GM18870 (cell line): ENCODE measurements at regions not wholly inside any gene's neighbourhood (a gene's known extent, or its start where the extent isn't known, plus 50 kb on each side); places are given as distances from the start of the nearest gene placed in this dataset.

ENCODE experiments used
- ATAC-seq: cut with Tn5 transposase; IDR thresholded peaks from one replicate; pipeline ENCODE4 v1.9.1; 2021; ENCODE audit warnings: moderate library complexity; ENCODE audit not compliant: unreplicated experiment

DNA sequence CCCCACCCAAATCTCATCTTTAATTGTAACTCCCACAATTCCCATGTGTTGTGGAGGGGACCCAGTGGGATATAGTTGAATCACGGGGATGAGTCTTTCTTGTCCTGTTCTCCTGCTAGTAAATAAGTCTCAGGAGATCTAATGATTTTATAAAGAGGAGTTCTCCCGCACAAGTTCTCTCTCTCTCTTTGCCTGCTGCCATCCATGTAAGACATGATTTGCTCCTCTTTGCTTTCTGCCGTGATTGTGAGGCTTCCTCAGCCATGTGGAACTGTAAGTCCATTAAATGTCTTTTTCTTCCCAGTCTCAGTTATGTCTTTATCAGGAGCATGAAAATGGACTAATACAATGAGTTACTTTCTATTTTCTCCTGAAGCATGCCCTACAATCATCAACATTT lies 1158.5 kb downstream of the CDH18 start:
- no peak for ATAC-seq

GRCh38 chr5:18850216-18850615 lies 1137.8 kb downstream of the CDH18 start:
- no peak for ATAC-seq

- no peak for ATAC-seq
These were observed 1115.0 kb downstream of the CDH18 start for GRCh38 chr5:18872978-18873377.

GRCh38 chr5:18876565-18876964 lies 1111.4 kb downstream of the CDH18 start:
- no peak for ATAC-seq

GRCh38 chr5:18881615-18882014 lies 1106.4 kb downstream of the CDH18 start:
- ATAC-seq, result no peak

DNA sequence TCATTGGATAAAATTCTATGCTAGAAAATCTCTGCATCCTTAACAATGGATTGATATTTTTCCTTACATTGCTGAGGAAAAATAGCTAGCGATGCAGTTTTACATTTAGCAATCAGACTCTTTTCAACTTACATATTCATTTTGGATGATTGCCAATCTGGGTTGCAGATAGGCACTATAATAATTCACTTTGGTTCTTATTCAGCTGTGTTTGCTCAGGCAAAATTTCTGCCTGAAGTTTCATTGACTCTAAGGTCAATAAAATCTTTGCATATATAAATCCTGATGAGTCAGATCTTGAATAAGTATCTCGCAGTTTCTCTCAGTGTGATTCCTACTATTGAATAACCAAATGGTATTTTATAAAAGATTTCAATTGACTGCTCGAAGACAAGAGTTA lies 1105.8 kb downstream of the CDH18 start:
- ATAC-seq, result no peak

- ATAC-seq, result no peak
These were observed 1099.2 kb downstream of the CDH18 start for GRCh38 chr5:18888821-18889220.

GRCh38 chr5:18900644-18901043 lies 1087.4 kb downstream of the CDH18 start:
- ATAC-seq, result no peak

DNA sequence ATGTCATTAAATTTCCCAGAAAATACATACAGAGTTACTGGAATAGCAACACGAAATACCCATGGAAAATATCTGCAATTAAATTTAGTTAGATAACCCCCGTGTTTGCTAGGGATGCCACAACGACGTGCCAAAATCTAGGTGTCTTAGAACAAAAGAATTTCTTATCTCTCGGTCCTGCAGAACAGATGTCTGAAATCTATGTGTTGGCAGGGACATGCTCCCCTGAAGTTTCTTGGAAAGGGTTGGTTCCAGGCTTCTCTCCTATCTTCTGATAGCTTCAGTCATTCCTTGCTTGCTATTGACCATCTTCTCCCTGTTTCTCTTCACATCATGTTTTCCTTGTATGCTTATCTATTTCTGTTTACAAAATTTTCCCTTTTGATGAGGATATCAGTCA lies 1067.0 kb downstream of the CDH18 start:
- no peak for ATAC-seq

- no peak for ATAC-seq
These were observed 1055.9 kb downstream of the CDH18 start for GRCh38 chr5:18932081-18932480.

DNA sequence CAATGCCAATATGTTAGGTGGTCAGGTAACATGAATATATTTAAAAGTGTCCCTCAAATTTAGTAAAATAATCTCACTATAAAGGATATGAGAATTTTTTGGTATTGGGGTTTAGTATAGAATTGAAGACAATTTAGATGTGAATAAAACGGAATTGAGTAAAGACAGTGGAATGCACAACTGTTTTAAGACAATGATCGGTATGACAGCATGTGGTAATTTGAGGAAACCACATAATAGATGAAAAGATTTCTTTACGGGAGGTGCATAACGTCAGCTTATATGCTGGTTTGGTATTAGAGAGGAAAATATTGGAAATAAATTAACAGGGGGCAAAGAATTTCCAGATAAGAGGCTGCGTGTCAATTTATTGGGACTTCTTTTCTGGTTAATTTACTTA lies 1043.2 kb downstream of the CDH18 start:
- ATAC-seq, result no peak

- no peak for ATAC-seq
These were observed 1033.8 kb downstream of the CDH18 start for GRCh38 chr5:18954239-18954638.

DNA sequence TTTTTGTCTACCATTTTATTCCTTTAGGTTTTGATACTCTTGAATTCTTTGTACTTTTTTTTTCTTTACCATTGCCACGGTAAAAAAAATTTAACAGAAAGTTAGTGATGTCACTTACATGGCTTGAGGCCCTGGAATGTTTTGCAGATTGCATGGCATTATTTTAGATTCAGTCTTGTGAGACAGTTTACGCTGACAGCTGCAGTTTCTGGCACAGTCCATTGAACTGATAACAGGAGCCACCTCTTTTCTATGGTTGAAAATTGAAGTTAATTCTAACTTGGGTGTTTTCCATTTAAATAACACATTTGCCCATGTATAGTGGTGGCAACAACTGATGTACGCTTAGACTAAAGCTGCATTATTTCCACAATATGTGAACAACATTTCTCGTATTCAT lies 1028.5 kb downstream of the CDH18 start:
- ATAC-seq, result no peak

DNA sequence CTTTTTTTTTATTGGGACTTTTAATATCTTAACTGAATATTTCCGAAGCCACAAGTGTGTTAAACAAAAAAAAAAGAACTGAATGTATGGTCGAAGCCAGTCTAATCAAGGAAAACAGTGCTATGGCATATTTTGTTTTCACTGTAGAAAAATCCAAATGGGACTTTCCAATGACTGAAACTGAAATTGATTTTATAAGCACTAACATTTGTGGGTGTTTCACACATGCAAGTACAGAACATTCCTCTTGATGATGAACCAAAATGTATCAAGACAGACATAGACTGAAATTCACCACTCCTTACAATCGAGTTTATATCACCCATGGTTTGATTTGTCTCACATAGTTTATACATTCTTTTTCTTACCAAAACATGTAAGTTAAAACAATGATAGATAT lies 1026.8 kb downstream of the CDH18 start:
- ATAC-seq, result no peak

DNA sequence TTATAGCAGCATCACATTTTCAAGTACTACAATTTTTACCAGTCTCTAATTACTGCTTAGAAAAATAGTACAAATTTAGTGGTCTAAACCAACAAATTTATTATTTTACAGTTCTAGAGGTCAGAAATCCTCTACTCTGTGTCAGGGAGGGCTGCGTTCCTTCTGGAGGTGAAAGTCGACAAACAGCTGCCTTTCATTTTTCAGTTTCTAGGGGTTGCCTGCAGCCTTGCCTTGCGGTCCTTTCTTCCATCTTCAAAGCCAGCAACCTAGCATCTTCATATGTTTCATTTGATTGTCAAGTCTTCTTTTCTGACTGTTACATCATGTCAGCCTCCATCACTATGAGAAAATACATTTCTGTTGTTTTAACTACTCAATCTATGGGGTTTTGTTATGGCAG lies 1022.1 kb downstream of the CDH18 start:
- no peak for ATAC-seq

DNA sequence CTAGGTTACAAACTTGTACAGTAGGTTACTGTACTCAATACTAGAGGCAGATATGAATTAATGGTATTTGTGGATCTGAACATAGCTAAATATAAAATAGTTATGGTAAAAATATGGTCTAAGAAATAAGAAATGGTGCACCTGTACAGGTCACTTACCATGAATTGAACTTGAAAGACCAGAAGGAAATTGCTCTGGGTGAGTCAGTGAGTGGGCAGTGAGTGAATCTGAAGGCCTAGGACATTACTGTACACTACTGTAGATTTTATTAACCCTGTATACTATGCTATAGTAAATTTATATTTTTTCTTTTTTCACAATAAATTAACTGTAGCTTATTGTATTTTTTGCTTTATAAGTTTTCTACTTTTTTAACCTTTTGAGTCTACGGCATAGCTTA lies 1020.4 kb downstream of the CDH18 start:
- ATAC-seq, result no peak

DNA sequence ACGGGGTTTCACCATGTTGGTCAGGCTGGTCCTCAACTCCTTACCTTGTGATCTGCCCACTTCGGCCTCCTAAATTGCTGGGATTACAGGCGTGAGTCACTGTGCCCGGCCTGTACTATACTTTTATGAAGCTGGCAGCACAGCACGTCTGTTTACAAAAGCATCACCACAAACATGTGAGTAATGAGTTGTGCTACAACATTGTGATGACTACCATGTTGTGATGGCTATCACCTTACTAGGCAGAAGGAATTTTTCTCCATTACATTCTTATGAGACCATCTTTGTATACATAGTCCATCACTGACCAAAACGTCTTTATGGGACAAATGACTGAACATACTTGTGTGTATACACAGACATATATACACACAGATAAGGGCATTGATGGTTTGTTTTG lies 1019.0 kb downstream of the CDH18 start:
- no peak for ATAC-seq

DNA sequence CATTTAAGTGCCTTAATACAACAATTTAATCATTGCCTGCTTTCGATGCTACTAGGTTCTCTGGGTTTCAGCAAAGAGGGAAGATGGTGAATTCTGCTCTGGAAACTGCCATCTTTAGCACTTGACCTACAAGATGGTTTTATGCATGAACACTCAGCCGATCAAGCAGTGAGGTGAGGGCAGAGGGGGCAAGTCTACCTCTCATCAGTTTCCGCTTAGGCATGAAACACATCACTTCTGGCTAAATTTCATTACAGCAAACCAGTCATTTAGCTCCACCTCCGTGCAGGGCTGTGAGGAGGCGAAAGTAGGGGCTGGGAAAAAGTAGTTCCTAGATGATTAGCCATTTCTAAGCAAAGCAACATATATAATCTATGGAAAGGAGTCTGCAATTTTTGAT lies 1018.0 kb downstream of the CDH18 start:
- ATAC-seq, result no peak

GRCh38 chr5:18972177-18972576 lies 1015.8 kb downstream of the CDH18 start:
- no peak for ATAC-seq

DNA sequence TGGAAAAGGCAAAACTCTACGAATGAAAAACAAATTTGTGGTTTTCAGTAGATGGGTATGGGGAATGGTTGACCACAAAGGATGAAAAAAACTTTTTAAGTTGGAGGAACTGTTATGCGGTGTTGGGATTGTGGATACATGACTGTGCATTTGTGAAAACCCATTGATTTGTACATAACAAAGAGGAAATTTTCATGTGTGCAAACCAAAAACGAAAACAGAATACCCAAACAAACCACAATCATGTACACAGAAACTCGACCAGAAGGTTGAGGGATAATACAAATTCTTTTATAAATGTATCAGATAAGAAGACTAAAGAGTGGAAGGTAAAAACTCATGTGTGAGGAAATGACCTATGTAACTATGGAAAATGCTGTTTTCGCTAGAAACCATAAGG lies 1012.4 kb downstream of the CDH18 start:
- no peak for ATAC-seq

- no peak for ATAC-seq
These were observed 1010.1 kb downstream of the CDH18 start for GRCh38 chr5:18977880-18978279.

DNA sequence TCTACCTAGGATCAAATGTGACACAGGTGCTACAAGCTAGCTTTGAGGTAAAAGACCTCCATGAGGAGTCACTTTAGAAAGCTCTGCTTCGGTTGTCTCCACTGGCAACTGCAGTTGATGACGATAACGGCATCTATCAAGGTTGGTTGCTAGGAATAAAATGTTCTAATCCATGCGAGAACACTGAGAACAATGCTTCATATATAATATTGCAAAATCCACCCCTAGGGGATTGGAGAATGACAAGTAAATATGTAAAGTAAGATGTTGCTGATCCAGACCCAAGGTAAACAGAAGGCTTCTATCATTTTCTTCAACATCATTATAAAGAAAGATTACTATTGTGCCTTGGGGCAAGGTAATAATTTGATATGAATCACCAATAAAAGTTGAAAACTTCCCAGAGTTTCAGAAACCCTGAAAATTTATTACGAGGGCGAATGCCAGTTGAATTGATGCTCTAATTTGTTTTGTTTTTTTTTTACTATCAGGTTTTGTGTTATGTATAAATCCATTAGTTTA lies 1003.4 kb downstream of the CDH18 start:
- ATAC-seq, result no peak

DNA sequence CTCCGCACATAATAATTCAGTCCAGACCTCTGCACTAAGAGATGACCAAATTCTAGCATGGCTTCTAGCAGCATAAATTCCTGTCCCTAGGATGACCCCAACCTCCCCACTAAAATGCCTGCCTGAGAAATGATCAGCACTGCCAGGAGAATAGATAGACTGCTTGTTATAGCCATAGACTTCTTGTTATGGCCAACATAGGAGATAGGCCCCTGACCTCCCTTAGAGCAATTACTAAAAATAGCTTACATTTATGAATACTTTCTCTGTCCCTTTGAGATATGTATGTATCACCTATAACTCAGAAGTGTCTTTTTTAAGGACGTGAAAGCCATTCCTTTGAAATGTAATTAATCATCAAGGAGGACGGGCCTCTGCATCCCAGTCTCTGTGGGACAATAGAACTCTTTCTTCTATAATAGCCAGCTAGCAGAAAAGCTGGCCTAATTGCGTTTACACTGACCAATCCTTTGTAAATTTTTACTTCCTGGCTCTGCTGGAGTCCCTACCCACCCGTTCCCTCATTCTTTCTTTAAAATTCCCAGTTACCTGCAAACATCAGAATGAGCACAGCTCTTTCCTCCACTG lies 1002.7 kb downstream of the CDH18 start:
- no peak for ATAC-seq
